GM10266 (cell line): ENCODE measurements at regions not wholly inside any gene's neighbourhood (a gene's known extent, or its start where the extent isn't known, plus 50 kb on each side); places are given as distances from the start of the nearest gene placed in this dataset.

Source experiments
- DNase-seq: peaks from one replicate; pipeline ENCODE4 v3.0.0; 2012; ENCODE audit errors: extremely low spot score
- CTCF ChIP-seq: IDR thresholded peaks from 2 replicates; pipeline ENCODE4 v1.5.1; 2012; ENCODE audit warnings: mild to moderate bottlenecking, low read depth; ENCODE audit not compliant: control insufficient read depth, insufficient read depth; ENCODE audit errors: missing control alignments

- TF ChIP-seq CTCF: no peak
- no peak for DNase-seq
Measured at GRCh38 chr12:70178038-70178437, 65.2 kb upstream of the CNOT2 start.

- DNase-seq: no peak
- TF ChIP-seq CTCF: no peak
Measured at GRCh38 chr12:70180130-70180529, 63.1 kb upstream of the CNOT2 start.

- TF ChIP-seq CTCF: no peak
- no peak for DNase-seq
Measured at GRCh38 chr12:70185301-70185700, 57.9 kb upstream of the CNOT2 start.

- DNase-seq: no peak
- TF ChIP-seq CTCF: no peak
Measured at GRCh38 chr12:70186436-70186835, 56.8 kb upstream of the CNOT2 start.

GRCh38 chr12:70190262-70191010, 52.8 kb upstream of the CNOT2 start:
- no peak for DNase-seq
- no peak for TF ChIP-seq CTCF
